ENCODE measurements at regions not wholly inside any gene's neighbourhood (a gene's known extent, or its start where the extent isn't known, plus 50 kb on each side); places are given as distances from the start of the nearest gene placed in this dataset.

DNA sequence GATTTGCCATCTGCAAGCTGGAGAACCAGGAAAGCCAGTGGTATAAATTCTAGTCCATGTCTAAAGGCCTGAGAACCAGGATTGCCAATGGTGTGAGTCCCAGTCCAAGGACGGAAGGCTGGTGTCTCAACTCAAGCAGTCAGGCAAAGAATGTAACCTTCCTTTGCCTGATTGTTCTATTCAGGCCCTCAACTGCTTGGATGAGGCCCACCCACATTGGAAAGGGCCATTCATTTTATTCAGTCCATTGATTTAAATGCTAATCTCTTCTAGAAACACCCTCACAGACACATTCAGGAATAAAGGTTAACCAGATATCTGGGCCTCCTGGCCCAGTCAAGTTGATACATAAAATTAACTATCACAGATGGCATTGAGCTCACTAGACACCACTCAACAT is 427.8 kb downstream of the ZNF608 start:
- intact Hi-C loops (cut with micrococcal nuclease; ENCODE audit: unreplicated experiment): no loop called here
- Histone ChIP-seq H3K27ac (ENCODE audit: low read depth, low read length, poor library complexity, severe bottlenecking) (no peak overlapping the region), H3K36me3 (ENCODE audit: insufficient read depth, low read length) (no peaks in the 10 kb centered on the region), H2AFZ (ENCODE audit: low read length) (no peak overlapping the region), H3K9me3 (ENCODE audit: low read length) (no peaks in the 10 kb centered on the region), H3K9me2 (ENCODE audit: insufficient read depth, low read length) (no peaks in the 10 kb centered on the region), H3K4me2 (ENCODE audit: low read length) (no peak overlapping the region), H3K79me2 (ENCODE audit: insufficient read depth, low read depth, low read length) (no peaks in the 10 kb centered on the region), H3K4me3 (ENCODE audit: low read depth, low read length, poor library complexity, severe bottlenecking) (no peak overlapping the region), H3K4me1 (ENCODE audit: insufficient read depth, low read length, poor library complexity, severe bottlenecking) (no peaks in the 10 kb centered on the region), H4K20me1 (ENCODE audit: insufficient read depth, low read length) (no peaks in the 10 kb centered on the region)
- TF ChIP-seq EZH2phosphoT487 (IDR thresholded peaks at IDR 0.05; ENCODE audit: borderline replicate concordance, low read depth, low read length): no peak
- TF ChIP-seq, protein P1, sequence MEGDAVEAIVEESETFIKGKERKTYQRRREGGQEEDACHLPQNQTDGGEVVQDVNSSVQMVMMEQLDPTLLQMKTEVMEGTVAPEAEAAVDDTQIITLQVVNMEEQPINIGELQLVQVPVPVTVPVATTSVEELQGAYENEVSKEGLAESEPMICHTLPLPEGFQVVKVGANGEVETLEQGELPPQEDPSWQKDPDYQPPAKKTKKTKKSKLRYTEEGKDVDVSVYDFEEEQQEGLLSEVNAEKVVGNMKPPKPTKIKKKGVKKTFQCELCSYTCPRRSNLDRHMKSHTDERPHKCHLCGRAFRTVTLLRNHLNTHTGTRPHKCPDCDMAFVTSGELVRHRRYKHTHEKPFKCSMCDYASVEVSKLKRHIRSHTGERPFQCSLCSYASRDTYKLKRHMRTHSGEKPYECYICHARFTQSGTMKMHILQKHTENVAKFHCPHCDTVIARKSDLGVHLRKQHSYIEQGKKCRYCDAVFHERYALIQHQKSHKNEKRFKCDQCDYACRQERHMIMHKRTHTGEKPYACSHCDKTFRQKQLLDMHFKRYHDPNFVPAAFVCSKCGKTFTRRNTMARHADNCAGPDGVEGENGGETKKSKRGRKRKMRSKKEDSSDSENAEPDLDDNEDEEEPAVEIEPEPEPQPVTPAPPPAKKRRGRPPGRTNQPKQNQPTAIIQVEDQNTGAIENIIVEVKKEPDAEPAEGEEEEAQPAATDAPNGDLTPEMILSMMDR (conservative IDR thresholded peaks at IDR 0.05; ENCODE audit: low read length): no peak
- DNase-seq (ENCODE audit: low spot score): no peak
- ChIA-PET CTCF (ENCODE audit: unreplicated experiment) (no interaction called here), POLR2A (no interaction called here)
- BruUV-seq (replicated peaks): no TSS peak

DNA sequence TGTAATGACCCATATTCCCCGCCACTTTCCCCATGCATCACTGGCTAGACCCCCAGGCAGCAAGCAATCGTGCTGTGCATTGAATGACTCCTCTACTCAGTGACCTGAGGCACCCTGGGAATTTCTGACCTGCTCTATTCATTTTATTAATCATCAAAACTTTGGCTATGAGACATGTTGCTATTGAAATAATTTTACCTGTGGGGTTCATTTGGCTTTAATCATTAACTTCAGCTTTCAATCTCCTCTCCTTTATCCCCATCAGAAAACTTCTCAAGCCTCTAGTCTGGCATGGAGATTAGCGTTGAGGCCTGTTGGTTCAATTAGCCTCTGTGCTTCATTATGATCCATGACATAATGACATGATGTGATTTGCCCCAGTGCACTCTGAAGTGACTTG is 429.0 kb downstream of the ZNF608 start:
- no peak for DNase-seq (ENCODE audit: low spot score)
- Histone ChIP-seq H3K27ac (ENCODE audit: low read depth, low read length, poor library complexity, severe bottlenecking) (no peak overlapping the region), H3K36me3 (ENCODE audit: insufficient read depth, low read length) (no peaks in the 10 kb centered on the region), H3K9me3 (ENCODE audit: low read length) (no peaks in the 10 kb centered on the region), H3K79me2 (ENCODE audit: insufficient read depth, low read depth, low read length) (no peaks in the 10 kb centered on the region), H3K9me2 (ENCODE audit: insufficient read depth, low read length) (no peaks in the 10 kb centered on the region), H4K20me1 (ENCODE audit: insufficient read depth, low read length) (no peaks in the 10 kb centered on the region), H3K4me3 (ENCODE audit: low read depth, low read length, poor library complexity, severe bottlenecking) (no peak overlapping the region), H2AFZ (ENCODE audit: low read length) (no peak overlapping the region), H3K4me1 (ENCODE audit: insufficient read depth, low read length, poor library complexity, severe bottlenecking) (no peaks in the 10 kb centered on the region), H3K4me2 (ENCODE audit: low read length) (no peak overlapping the region)
- CTCF ChIA-PET (ENCODE audit: unreplicated experiment): no interaction called here
- POLR2A ChIA-PET: no interaction called here
- BruUV-seq (replicated peaks): no TSS peak
- intact Hi-C loops (cut with micrococcal nuclease; ENCODE audit: unreplicated experiment): no loop called here
- TF ChIP-seq, protein P1 (conservative IDR thresholded peaks at IDR 0.05; ENCODE audit: low read length): no peak
- no peak for TF ChIP-seq EZH2phosphoT487 (IDR thresholded peaks at IDR 0.05; ENCODE audit: borderline replicate concordance, low read depth, low read length)

DNA sequence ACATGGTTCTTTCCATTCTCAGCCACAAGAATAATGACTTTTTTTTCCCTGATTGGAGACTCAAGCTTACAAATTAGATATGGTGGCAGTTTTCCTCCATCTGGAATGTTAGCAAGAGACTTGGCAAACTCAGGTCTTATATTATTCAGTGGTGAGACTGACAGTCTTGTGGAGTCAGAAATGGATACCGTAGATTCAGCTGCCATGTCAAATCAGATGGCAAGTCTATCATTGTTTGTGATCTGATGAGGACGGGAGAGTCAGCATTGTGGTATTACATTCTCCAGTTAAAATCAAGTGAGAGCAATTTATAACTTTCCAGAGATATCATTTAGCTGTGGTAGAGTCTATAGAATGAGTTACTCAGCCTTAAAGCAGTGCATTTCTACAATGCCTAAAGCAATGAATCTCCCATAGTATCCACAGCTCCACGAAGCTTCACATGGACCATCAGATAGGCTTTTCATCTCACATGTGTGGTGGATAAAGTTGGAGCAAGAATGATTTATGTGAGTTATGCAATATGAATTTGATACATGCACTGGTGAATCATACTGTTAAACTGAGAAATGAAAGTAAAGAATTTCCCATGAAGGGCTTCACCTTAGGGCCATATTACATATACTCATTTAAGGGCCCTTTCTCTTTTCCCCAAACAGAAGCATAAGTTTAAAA is 430.6 kb downstream of the ZNF608 start:
- ChIA-PET CTCF (ENCODE audit: unreplicated experiment) (no interaction called here), POLR2A (interaction anchor here (1.1 to 1.4 kb wide), 2 partner anchors 8 to 119 kb away, joined by 3 read pairs; no protein-coding TSS in a partner anchor)
- no peaks in the 10 kb centered on the region for H3K36me3 ChIP-seq (ENCODE audit: insufficient read depth, low read length)
- H3K4me1 ChIP-seq (ENCODE audit: insufficient read depth, low read length, poor library complexity, severe bottlenecking): no peaks in the 10 kb centered on the region
- H3K4me2 ChIP-seq (ENCODE audit: low read length): no peak overlapping the region
- BruUV-seq (replicated peaks): no TSS peak
- H3K4me3 ChIP-seq (ENCODE audit: low read depth, low read length, poor library complexity, severe bottlenecking): no peak overlapping the region
- H3K79me2 ChIP-seq (ENCODE audit: insufficient read depth, low read depth, low read length): no peaks in the 10 kb centered on the region
- intact Hi-C loops (cut with micrococcal nuclease; ENCODE audit: unreplicated experiment): no loop called here
- H3K27ac ChIP-seq (ENCODE audit: low read depth, low read length, poor library complexity, severe bottlenecking): no peak overlapping the region
- no peak for DNase-seq (ENCODE audit: low spot score)
- no peak for TF ChIP-seq EZH2phosphoT487 (IDR thresholded peaks at IDR 0.05; ENCODE audit: borderline replicate concordance, low read depth, low read length)
- TF ChIP-seq, protein P1 (conservative IDR thresholded peaks at IDR 0.05; ENCODE audit: low read length): no peak
- no peaks in the 10 kb centered on the region for H3K9me2 ChIP-seq (ENCODE audit: insufficient read depth, low read length)
- no peak overlapping the region for H2AFZ ChIP-seq (ENCODE audit: low read length)
- no peaks in the 10 kb centered on the region for H3K9me3 ChIP-seq (ENCODE audit: low read length)
- H4K20me1 ChIP-seq (ENCODE audit: insufficient read depth, low read length): no peaks in the 10 kb centered on the region
